ENCODE measurements at regions not wholly inside any gene's neighbourhood (a gene's known extent, or its start where the extent isn't known, plus 50 kb on each side); places are given as distances from the start of the nearest gene placed in this dataset.
"Not testable (repeated sequence)": the region's sequence is repeated elsewhere in the genome, so short reads cannot be mapped to it uniquely, and the experiment has no call there.

- no peaks in the 10 kb centered on the region for H3K36me3 Mint-ChIP-seq (ENCODE audit: low read depth)
- H3K4me3 Mint-ChIP-seq = no peak overlapping the region
- H3K27ac Mint-ChIP-seq = no peak overlapping the region
- H3K4me1 Mint-ChIP-seq = peaks cover 4% of the 10 kb centered on the region
- no peaks in the 10 kb centered on the region for H3K9me3 Mint-ChIP-seq
- peaks cover 7% of the 10 kb centered on the region for H3K27me3 Mint-ChIP-seq
- no peak for ATAC-seq (replicated peaks)
Measured at GRCh38 chr6:44044940-44045671, 82.1 kb downstream of the MRPL14 start.

- H3K27me3 Mint-ChIP-seq = peaks cover 6% of the 10 kb centered on the region
- H3K27ac Mint-ChIP-seq = no peak overlapping the region
Measured at GRCh38 chr6:44044154-44044539, 83.1 kb downstream of the MRPL14 start.

GRCh38 chr6:44043479-44044153 is 83.6 kb downstream of the MRPL14 start:
- ATAC-seq (replicated peaks) = no peak
- H3K4me1 Mint-ChIP-seq = no peaks in the 10 kb centered on the region
- H3K27me3 Mint-ChIP-seq = peaks cover 3% of the 10 kb centered on the region
- H3K27ac Mint-ChIP-seq = no peak overlapping the region
- no peaks in the 10 kb centered on the region for H3K36me3 Mint-ChIP-seq (ENCODE audit: low read depth)
- no peak overlapping the region for H3K4me3 Mint-ChIP-seq
- H3K9me3 Mint-ChIP-seq = no peaks in the 10 kb centered on the region

More at GRCh38 chr6:44044154-44044539, 83.1 kb downstream of the MRPL14 start:
- peaks cover 3% of the 10 kb centered on the region for H3K4me1 Mint-ChIP-seq
- H3K36me3 Mint-ChIP-seq (ENCODE audit: low read depth) = no peaks in the 10 kb centered on the region
- H3K9me3 Mint-ChIP-seq = no peaks in the 10 kb centered on the region
- ATAC-seq (replicated peaks) = peak; percentile 6
- H3K4me3 Mint-ChIP-seq = no peak overlapping the region

- H3K9me3 Mint-ChIP-seq = no peaks in the 10 kb centered on the region
- H3K36me3 Mint-ChIP-seq (ENCODE audit: low read depth) = no peaks in the 10 kb centered on the region
- no peak overlapping the region for H3K4me3 Mint-ChIP-seq
- peaks cover 3% of the 10 kb centered on the region for H3K27me3 Mint-ChIP-seq
- ATAC-seq (replicated peaks) = no peak
- no peak overlapping the region for H3K27ac Mint-ChIP-seq
- H3K4me1 Mint-ChIP-seq = no peaks in the 10 kb centered on the region
Measured at GRCh38 chr6:44042989-44043478, 84.2 kb downstream of the MRPL14 start.

- H3K4me1 Mint-ChIP-seq = no peaks in the 10 kb centered on the region
- no peaks in the 10 kb centered on the region for H3K9me3 Mint-ChIP-seq
- peaks cover 3% of the 10 kb centered on the region for H3K27me3 Mint-ChIP-seq
- H3K27ac Mint-ChIP-seq = no peak overlapping the region
- no peaks in the 10 kb centered on the region for H3K36me3 Mint-ChIP-seq (ENCODE audit: low read depth)
- H3K4me3 Mint-ChIP-seq = no peak overlapping the region
- ATAC-seq (replicated peaks) = no peak
Measured at GRCh38 chr6:44042261-44042988, 84.8 kb downstream of the MRPL14 start.

- no peaks in the 10 kb centered on the region for H3K9me3 Mint-ChIP-seq
- H3K4me1 Mint-ChIP-seq = no peaks in the 10 kb centered on the region
- no peak overlapping the region for H3K4me3 Mint-ChIP-seq
- no peak overlapping the region for H3K27ac Mint-ChIP-seq
- no peaks in the 10 kb centered on the region for H3K36me3 Mint-ChIP-seq (ENCODE audit: low read depth)
- no peaks in the 10 kb centered on the region for H3K27me3 Mint-ChIP-seq
- ATAC-seq (replicated peaks) = no peak
Measured at GRCh38 chr6:44041461-44042260, 85.6 kb downstream of the MRPL14 start.

- Mint-ChIP-seq H3K9me3 (no peaks in the 10 kb centered on the region), H3K27me3 (no peaks in the 10 kb centered on the region), H3K27ac (no peak overlapping the region), H3K36me3 (ENCODE audit: low read depth) (no peaks in the 10 kb centered on the region), H3K4me1 (no peaks in the 10 kb centered on the region), H3K4me3 (no peak overlapping the region)
- ATAC-seq (replicated peaks) = no peak
Measured at GRCh38 chr6:44040786-44041185, 86.5 kb downstream of the MRPL14 start.

- H3K36me3 Mint-ChIP-seq (ENCODE audit: low read depth) = no peaks in the 10 kb centered on the region
- no peak overlapping the region for H3K27ac Mint-ChIP-seq
- no peak overlapping the region for H3K4me3 Mint-ChIP-seq
- H3K4me1 Mint-ChIP-seq = no peaks in the 10 kb centered on the region
- no peaks in the 10 kb centered on the region for H3K27me3 Mint-ChIP-seq
- H3K9me3 Mint-ChIP-seq = no peaks in the 10 kb centered on the region
- ATAC-seq (replicated peaks) = no peak
Measured at GRCh38 chr6:44039839-44040350, 87.4 kb downstream of the MRPL14 start.

- H3K27me3 Mint-ChIP-seq = no peaks in the 10 kb centered on the region
- ATAC-seq (replicated peaks) = no peak
- no peak overlapping the region for H3K4me3 Mint-ChIP-seq
- no peaks in the 10 kb centered on the region for H3K4me1 Mint-ChIP-seq
- no peaks in the 10 kb centered on the region for H3K9me3 Mint-ChIP-seq
- no peak overlapping the region for H3K27ac Mint-ChIP-seq
- no peaks in the 10 kb centered on the region for H3K36me3 Mint-ChIP-seq (ENCODE audit: low read depth)
Measured at GRCh38 chr6:44039191-44039719, 88.0 kb downstream of the MRPL14 start.

- Mint-ChIP-seq H3K4me3 (no peak overlapping the region), H3K9me3 (no peaks in the 10 kb centered on the region), H3K27me3 (no peaks in the 10 kb centered on the region), H3K4me1 (no peaks in the 10 kb centered on the region), H3K27ac (no peak overlapping the region), H3K36me3 (ENCODE audit: low read depth) (no peaks in the 10 kb centered on the region)
- no peak for ATAC-seq (replicated peaks)
Measured at GRCh38 chr6:44038543-44039065, 88.6 kb downstream of the MRPL14 start.

- Mint-ChIP-seq H3K4me1 (no peaks in the 10 kb centered on the region), H3K4me3 (no peak overlapping the region), H3K27me3 (no peaks in the 10 kb centered on the region), H3K27ac (no peak overlapping the region), H3K9me3 (no peaks in the 10 kb centered on the region), H3K36me3 (ENCODE audit: low read depth) (no peaks in the 10 kb centered on the region)
- no peak for ATAC-seq (replicated peaks)
Measured at GRCh38 chr6:44037847-44038542, 89.3 kb downstream of the MRPL14 start.

GRCh38 chr6:44037276-44037675 is 90.0 kb downstream of the MRPL14 start:
- H3K27me3 Mint-ChIP-seq; ATAC-seq (replicated peaks); H3K36me3 Mint-ChIP-seq (ENCODE audit: low read depth); H3K4me3 Mint-ChIP-seq; H3K27ac Mint-ChIP-seq; H3K4me1 Mint-ChIP-seq; H3K9me3 Mint-ChIP-seq: not testable (repeated sequence)

GRCh38 chr6:44036699-44037101 is 90.6 kb downstream of the MRPL14 start:
- H3K27ac Mint-ChIP-seq = no peak overlapping the region
- H3K4me3 Mint-ChIP-seq = no peak overlapping the region
- H3K36me3 Mint-ChIP-seq (ENCODE audit: low read depth) = no peaks in the 10 kb centered on the region
- no peaks in the 10 kb centered on the region for H3K4me1 Mint-ChIP-seq
- no peaks in the 10 kb centered on the region for H3K9me3 Mint-ChIP-seq
- no peak for ATAC-seq (replicated peaks)
- H3K27me3 Mint-ChIP-seq = no peaks in the 10 kb centered on the region
